ENCODE measurements at regions not wholly inside any gene's neighbourhood (a gene's known extent, or its start where the extent isn't known, plus 50 kb on each side); places are given as distances from the start of the nearest gene placed in this dataset.
A peak's percentile ranks its signal among the peaks of the same experiment; 100 is the strongest.
"Not testable (repeated sequence)": the region's sequence is repeated elsewhere in the genome, so short reads cannot be mapped to it uniquely, and the experiment has no call there.

DNA sequence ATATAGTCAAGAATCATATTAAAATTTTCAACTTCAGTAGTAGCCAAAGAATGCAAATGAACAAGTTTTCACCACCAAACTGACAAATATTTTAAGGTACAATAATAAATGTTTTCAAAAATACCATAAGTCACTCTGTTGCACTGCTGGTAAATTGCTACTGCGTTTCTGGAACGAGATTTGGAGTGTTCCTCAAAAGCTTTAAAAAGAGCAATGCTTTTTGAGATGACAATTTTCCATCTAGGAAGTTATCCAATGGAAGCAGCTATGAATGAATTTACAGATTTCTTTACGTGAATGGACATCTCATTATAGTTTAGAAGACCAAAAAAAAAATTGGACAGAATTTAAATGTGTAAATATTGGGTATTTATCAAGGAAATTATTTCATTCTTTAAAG, 173.2 kb upstream of the OR13F1 start:
- DNase-seq (ENCODE audit: low spot score), result no peak

DNA sequence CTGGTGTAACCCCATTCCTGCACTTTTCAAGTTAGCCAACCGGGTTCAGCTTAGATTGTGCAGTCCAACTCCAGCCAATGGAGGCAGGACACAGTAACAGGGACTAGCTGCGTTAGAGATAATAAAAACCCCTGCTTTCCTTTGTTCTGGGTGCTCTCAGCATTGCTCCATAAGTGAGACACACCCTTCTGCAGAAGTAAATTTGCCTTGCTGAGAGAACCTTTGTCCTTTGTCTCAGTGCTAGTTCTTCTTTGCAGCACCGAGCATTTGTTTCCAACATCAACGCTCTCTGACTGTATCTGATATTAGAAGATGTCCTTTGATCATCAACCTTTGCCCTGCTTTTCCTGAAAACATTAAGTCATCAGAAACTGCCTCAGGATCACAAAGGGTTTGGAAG, 169.5 kb upstream of the OR13F1 start:
- no peak for DNase-seq (ENCODE audit: low spot score)

DNA sequence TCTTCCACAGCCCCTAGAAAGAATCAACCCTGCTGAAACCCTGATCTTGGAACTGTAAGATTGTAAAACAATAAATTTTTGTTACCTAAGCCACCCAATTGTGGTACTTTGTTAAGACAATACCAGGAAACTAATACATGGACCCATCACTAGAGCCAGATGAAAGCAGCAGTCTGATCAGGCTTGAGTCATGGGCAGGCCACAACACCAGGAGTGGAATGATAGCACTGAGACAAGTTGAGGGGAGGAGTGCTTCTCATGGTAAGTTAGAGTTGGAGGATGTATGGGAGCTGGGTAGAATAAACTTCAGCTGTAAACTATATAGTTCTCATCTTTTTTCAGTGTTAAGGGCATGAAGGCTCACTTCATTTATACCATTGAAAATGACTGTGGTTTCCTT, 164.4 kb upstream of the OR13F1 start:
- DNase-seq (ENCODE audit: low spot score), result no peak

DNA sequence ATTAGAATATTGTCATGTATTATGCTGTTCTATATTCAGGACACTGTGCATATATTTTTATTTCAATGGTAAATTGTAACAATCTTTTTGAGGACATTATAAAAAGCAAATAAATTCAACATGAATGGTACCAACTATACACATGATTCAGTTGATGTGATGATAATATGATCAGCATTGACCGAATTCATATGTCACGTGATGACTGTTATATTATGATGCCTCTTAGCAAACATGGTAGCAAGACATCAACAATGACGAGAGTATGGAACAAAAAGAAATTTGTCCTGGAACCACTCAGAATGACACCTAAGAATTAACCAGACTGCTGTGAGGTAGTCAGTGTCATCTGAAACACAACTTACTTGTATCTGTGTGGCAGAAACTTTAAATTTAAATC, 161.5 kb upstream of the OR13F1 start:
- DNase-seq (ENCODE audit: low spot score), result no peak

DNA sequence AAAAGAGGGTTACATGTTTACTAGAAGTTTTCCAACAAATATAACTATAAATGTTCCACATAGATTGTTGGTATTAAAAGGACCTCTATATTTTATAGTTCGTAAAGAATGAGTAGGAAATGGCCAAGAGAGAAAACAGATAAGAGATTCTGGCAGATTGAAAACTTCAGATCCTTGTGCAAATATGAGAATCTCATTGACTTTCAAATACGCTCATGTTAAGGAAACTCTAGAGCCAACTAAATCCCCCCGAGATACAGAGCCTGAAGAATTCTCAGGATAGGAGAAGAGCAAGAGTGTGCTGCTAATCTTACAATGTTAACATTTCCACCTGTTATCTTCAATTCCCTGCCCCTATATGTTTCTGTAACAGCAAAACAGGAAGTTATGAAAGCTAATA, 159.0 kb upstream of the OR13F1 start:
- no peak for DNase-seq (ENCODE audit: low spot score)

DNA sequence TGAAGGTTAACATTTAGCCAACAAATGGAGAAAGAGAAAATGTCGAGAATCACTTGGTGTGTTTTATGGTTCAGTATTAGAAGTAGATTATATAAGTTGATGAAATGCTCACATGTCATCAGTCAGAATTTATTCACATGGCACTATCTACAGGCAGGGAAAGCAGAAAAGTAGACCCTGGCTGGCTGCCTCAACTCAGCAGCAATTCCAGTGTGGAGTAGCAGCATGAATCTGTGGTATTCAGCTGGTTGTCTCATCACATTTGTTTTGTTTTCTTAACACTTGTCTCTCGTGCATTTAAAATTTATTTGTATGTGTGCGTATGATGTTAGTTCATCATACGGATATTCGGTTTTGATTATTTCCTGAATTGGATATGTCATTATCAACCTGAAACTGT, 153.5 kb upstream of the OR13F1 start:
- no peak for DNase-seq (ENCODE audit: low spot score)

DNA sequence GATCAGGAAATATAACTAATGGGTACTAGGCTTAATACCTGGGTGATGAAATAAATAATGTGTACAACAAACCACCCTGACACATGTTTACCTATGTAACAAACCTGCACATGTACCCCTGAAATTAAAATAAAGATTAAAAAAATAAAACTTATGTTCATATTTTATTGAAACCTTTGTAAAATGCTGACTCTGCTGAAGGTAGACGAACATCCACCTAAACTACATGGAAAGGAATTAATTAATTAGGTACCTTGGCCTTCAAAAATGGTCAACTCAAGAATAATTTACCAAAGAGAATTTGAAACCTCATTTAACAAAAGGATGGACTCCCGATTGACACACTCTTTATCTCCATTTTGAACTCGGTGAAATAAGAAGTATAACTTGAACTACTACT, 152.3 kb upstream of the OR13F1 start:
- DNase-seq (ENCODE audit: low spot score), result no peak

DNA sequence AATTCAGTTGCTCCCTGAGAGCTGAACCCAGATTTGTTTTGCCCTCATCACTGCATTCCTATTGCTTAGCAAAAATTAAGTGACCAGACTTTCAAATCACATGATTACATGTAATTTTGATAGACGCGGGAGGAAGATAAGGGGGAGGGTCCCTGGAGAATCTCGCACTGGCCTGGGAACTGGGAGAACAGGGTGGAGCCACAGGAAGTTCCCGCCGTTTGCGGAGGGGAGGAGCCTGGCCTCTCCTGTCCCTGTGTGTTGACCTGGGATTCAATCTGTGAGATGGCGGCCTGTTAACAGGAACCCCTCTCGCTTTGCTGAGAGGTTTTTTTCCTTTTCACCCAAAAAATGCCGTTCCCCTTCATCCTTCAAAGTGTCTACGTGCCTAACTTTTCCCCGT, 142.9 kb upstream of the OR13F1 start:
- no peak for DNase-seq (ENCODE audit: low spot score)

DNA sequence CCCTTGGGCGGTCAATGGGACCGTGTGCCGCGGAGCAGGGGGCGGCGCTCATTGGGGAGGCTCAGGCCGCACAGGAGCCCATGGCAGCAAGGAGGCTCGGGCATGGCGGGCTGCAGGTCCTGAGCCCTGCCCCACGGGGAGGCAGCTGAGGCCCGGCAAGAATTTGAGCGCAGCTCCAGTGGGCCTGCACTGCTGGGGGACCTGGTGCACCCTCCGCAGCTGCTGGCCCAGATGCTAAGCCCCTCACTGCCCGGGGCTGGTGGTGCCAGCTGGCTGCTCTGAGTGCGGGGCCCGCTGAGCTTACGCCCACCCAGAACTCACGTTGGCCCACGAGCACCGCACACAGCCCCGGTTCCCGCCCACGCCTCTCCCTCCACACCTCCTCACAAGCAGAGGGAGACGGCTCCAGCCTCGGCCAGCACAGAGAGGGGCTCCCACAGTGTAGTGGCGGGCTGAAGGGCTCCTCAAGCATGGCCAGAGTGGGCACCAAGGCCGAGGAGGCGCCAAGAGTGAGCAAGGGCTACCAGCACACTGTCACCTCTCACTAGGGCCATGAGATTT, 141.1 kb upstream of the OR13F1 start:
- DNase-seq (ENCODE audit: low spot score), result no peak

DNA sequence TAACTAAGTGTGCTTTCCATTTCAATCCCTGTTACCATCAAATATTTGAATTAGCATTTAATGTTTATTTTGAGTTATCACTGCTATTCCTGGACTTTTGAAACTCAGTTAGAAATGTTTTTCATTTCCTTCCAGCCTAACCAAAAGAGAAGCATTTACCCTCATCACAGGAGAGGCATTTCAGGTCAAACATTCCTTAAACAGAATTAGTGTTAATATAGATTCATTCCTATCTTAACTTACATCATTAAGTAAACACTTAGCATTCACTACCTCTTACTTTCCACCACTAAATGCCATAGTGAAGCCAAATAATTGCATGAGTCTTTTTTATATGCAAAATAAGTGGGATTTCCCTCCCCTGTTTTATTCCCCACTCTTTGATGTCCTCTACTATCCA, 136.6 kb upstream of the OR13F1 start:
- no peak for DNase-seq (ENCODE audit: low spot score)

DNA sequence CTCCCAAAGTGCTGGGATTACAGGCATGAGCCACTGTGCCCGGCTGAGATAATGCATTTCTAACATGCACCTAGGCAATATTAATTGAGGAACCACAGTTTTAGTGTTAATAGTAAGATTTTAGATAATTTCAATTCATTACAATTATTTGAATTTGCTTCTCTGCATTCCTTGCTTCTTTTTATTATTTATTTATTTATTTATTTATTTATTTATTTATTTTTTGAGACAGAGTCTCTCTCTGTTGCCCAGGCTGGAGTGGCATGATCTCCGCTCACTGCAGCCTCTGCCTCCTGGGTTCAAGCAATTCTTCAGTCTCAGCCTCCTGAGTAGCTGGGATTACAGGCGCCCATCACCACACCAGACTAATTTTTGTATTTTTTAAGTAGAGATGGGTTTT, 135.7 kb upstream of the OR13F1 start:
- DNase-seq (ENCODE audit: low spot score), result not testable (repeated sequence)

DNA sequence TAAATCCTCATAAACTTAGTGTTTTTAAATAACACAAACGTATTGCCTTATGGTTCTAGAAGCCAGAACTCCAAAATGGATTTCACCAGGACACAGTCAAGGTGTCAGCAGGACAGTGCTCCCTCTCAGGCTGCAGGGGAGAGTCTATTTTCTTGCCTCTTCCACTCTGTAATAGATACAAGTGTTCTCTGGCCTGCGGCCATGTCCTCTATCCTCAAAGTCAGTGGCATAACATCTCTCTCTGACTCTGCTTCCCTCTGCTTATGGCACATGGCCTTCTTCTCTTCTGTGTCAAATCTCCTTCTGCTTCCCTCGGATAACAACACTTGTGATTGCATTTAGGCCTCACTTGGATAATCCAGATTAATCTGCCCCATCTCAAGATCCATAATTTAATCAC, 129.4 kb upstream of the OR13F1 start:
- DNase-seq (ENCODE audit: low spot score), result no peak

DNA sequence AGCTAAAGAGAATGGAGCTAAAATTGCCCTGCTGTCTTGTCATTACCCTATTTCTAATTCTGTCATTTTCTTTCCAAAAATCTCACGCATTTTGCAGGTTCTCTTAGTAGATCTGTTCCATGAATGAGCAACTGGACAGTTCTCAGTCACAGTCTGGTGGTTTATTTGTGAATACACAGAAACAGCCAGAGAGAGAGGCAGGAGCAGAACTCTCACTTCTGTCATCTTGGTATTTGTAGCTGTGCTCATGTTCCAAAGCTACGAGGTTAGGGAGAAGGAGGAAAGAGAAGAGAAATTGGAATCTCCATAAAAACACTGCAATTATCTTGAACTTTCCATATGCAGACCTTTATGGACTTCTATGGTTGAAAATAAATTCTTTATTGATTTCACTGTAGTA, 118.0 kb upstream of the OR13F1 start:
- no peak for DNase-seq (ENCODE audit: low spot score)

DNA sequence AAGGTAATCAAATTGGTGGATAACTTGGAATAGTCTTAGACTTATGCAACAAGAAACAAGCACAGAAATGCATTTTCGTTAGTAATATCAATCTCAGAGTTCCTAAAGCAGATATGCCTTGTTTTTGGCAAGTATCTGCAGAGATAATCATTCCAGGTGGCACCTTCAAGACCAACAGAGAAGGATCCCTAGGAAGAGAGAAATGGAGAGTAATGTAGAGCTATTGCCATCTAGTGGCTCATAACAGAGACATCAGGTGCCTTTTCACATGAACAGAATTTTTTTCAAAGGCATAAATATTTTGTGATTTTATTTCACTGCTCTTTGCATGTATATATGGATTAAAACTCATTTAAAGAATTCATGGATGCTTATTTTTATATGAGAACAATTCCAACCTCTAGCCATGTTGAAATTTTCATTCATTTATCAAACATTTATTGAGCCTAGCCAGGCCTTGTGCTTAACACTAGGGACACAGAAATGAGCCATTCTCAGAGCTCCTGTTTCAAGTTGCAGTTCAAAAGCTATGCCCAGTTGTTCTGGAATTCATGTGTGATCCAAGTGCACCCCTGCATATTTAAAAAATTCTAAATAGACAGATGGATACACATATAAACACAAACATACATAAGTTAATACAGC, 117.5 kb upstream of the OR13F1 start:
- peak; percentile 50 for DNase-seq (ENCODE audit: low spot score)

DNA sequence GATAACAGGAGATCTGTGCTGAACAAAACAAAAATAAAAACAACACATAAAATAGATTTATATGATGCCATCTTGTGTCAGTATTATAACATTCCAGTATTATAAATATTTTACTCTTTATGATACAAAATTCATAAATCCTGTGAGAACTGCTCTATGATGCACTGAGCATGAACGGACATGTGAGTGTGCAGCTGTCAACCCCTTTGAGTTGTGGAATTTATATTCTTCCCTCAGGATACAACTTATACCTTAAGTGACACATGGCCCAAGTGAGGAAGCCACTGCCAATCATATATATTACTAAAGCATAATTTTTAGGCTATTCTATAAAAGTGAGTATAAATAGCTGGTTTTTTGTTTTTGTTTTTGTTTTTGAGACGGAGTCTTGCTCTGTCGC, 116.0 kb upstream of the OR13F1 start:
- DNase-seq (ENCODE audit: low spot score), result no peak

DNA sequence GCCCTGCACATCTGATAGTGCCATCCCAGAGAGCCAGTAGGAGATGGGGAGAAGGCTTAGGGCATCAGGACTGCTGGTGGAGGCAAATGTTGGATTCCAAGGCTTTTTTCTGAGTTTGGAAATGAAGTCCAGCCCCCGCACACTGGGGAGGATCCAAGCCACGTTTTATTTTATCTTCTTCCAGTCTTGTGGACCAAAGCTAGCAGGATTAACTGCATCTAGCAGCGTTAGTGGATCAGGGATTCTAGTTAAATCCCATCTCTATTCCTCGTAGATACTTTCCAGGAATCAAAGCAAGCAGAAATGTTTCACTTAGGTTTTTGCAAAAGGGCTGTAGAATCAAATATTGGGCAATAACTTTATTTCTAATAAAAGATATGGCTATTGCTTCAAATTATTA, 114.7 kb upstream of the OR13F1 start:
- DNase-seq (ENCODE audit: low spot score), result no peak

DNA sequence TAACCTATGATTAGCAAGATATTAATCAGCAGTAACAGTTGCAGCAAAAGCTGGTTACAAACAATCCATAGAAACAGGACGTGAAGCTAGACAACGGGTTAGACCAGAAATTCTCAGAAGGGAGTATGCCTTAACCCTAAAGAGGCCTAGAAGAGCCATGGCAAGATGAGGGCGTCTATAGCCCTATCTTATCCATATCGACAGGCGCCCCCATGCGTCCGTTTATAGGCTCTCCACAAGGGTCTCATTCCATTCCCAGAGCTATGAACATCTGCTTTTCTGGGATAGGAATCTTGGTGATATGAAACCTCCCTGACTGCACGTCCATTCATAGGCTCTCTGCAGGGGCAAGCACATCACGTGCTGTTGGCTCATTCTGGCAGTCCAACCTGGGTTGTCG, 109.2 kb upstream of the OR13F1 start:
- DNase-seq (ENCODE audit: low spot score), result peak; percentile 26

DNA sequence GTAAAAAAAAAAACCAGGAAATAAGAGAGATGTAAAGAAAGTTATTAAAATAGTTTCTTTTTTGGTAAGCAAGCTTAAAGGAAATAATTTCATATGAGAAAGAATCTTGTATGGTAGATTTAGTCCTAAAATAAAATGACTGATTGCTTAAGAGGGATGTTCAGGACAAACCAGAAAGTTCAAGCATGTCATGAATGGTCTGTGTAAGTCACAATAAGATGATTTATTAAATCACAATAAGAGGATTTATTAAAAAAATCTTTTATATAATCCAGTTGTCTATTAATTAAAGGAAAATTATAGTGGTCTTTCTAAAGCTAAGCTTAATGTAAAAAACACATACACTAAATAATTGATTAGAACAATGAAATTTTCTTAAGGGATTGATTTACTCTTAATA, 91.8 kb upstream of the OR13F1 start:
- peak; percentile 4 for DNase-seq (ENCODE audit: low spot score)

DNA sequence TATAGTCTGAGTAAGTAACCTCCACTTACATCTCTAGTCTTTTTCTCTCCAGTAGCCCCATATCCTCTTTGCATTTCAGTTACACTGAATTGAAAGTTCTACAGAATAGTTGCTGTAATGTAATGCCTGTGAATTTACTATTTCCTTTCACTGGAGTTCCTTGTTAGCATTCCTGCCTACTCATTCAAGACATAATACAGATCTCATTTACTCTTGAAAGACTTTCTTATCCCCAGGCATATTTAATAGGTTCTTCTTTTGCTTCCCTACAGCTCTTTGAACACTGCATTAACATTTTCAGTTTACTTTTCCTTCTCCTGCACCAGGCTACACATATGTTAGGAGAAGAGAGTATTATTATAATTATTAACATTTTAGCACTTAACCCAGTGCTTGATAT, 87.6 kb upstream of the OR13F1 start:
- no peak for DNase-seq (ENCODE audit: low spot score)

DNA sequence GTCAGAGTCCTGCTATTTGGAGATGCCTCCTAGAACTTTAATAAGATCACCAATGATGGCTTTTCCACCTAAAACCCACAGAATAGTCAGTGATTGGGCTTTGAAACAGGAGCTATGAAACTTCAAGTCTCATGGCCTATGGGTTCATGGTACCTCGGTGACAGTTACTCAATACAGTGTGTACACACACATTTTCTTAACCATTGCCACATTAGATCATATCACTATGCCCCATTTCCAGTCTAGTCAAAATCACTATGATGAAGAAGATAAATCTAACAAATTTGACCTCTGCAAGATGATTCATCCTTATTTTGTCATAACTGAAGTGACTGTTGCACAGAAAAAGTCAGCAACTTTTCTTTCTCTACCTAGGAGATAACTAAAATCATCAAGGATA, 86.8 kb upstream of the OR13F1 start:
- DNase-seq (ENCODE audit: low spot score), result no peak

DNA sequence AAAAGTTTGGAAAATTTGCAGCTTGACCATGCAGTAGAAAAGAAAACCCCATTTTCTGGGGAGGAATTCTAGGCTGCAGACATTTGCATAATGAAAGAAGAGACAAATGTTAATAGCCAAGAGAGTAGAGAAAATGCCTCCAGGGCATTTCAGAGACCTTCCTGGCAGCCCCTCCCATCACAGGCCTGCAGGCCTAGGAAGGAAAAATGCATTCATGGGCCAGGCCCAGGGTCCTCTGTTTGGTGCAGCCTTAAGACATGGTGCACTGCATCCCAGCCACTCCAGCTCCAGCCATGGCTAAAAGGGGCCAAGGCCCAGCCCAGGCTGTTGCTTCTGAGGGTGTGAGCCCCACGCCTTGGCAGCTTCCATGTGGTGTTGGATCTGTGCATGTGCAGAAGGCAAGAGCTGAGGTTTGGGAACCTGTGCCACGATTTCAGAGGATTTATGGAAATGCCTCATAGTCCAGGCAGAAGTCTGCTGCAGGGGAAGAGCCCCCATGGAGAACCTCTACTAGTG, 75.0 kb upstream of the OR13F1 start:
- no peak for DNase-seq (ENCODE audit: low spot score)

DNA sequence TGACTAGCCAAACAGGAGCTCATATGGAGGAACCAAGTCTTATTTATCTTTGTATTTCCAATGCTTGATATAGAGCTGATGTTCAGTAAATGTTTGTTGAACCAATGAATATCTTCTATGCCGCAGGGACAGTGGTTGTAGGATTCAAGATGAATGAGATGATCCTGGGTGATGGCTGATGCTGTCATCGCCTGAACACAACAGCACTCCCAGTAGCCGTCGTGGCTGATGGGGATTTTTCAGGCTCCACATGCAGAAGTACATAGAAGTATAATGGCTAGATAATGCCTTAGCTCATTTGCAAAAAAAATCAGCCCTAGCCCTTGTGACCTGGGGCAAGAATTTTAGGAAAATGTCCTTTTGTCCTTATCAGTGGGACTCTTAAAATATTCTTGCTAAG, 69.0 kb upstream of the OR13F1 start:
- no peak for DNase-seq (ENCODE audit: low spot score)

DNA sequence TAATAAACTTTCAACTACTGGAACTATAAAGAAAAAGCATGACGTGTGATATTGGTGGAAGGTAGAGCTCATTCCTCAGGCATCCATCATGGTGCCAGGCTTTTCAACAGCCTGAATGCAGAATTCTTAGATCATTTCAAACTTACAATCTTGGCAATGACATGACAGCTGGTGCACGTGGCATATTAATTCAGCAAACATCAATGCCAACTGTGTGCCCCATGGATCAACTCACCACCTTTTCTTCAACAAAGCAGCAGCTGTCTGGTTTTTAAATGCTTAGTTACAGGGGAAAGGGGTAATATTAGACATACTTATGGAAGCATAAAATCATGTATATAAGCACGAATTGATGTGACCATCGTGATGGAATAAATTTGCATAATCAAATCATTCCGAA, 56.0 kb upstream of the OR13F1 start:
- no peak for DNase-seq (ENCODE audit: low spot score)
